A549 (cell line): ENCODE measurements at regions not wholly inside any gene's neighbourhood (a gene's known extent, or its start where the extent isn't known, plus 50 kb on each side); places are given as distances from the start of the nearest gene placed in this dataset.

ENCODE experiments used
- CBX2 ChIP-seq: fragments of 200-600 bp; sonication (generic); IDR thresholded peaks from 2 replicates; pipeline ENCODE4 v1.6.1; 2016; ENCODE audit warnings: low read depth, mild to moderate bottlenecking, borderline replicate concordance
- CHD4 ChIP-seq: fragments of 200-600 bp; sonication (generic); IDR thresholded peaks from 2 replicates; pipeline ENCODE4 v1.6.1; 2016; ENCODE audit warnings: antibody characterized with exemption, mild to moderate bottlenecking, borderline replicate concordance
- EP300 ChIP-seq, 2 experiments: fragments of >200 bp; sonication (Bioruptor Twin); formaldehyde crosslinking; IDR thresholded peaks; 2 replicates in 1 of 2; 3 replicates in 1 of 2; pipeline ENCODE4 v1.6.1; 2016 to 2017
- POLR2A ChIP-seq: IDR thresholded peaks from 2 replicates; pipeline ENCODE4 v1.6.1; 2012; ENCODE audit warnings: mild to moderate bottlenecking, low read length
- RAD21 ChIP-seq, 2 experiments: fragments of >200 bp in 1 of 2; sonication (Bioruptor Twin) in 1 of 2; formaldehyde crosslinking in 1 of 2; IDR thresholded peaks in 1 of 2; conservative IDR thresholded peaks in 1 of 2; 2 replicates in 1 of 2; 3 replicates in 1 of 2; pipeline ENCODE4 v1.6.1; 2012 to 2018; ENCODE audit warnings: inconsistent platforms in 1 of 2
- RCOR1 ChIP-seq: fragments of 150-350 bp; IDR thresholded peaks from 2 replicates; pipeline ENCODE4 v1.6.1; 2014; ENCODE audit warnings: antibody characterized with exemption, low read length, low read depth
- RFX5 ChIP-seq: fragments of 450-650 bp; IDR thresholded peaks from 2 replicates; pipeline ENCODE4 v1.7.1; 2014; ENCODE audit warnings: antibody characterized with exemption, mild to moderate bottlenecking, moderate library complexity
- TF ChIP-seq, protein P1 (sequence below): IDR thresholded peaks from 2 replicates; pipeline ENCODE4 v1.6.1; 2012
- TF ChIP-seq, protein P2 (sequence below): fragments of >200 bp; sonication (Bioruptor Twin); formaldehyde crosslinking; IDR thresholded peaks from 3 replicates; pipeline ENCODE4 v1.5.1; 2016

DNA sequence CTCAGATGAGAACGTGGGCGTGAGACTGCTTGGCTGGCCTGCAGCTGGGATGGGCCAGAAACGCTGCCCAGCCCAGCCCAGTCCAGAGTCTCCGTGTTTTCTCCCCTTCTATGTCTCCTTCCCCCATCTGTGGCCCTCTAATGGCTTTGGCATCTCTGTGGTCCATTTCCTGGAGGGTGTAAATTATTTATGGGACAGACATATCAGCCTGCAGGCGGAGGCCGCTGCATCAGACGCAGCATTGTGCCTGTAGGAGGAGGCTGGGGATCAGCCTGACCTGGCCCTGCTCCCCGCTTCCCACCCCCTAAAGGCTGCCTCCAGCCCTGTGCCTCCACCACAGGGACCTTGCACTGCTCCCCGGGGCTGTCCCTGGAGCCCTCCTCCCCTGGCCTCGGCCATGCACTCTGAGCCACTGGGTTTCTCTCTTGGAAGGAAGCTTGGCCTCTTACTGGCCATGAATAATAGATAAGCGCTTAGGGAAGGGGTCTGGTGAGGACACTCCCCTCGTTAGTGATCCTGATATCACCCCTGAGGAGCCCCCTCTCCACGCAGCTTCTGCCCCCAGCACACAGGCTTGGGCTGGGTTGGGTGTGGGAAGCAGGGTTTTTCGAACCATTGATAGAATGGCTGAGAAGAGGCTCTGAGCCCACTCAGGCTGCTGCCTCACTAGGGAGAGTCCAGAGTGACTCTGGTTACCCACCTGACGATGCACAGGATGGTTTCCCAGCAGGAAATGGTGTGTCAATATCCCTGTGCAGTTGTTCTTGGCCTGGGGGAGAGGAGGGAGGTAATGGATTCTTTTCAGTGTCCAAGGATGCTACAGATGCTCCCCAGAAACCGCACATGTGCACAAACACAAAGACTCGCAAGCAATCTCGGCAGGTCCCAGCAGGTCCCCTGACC, 185.5 kb downstream of the MYCN start:
- TF ChIP-seq EP300 (IDR thresholded peaks at IDR 0.05), result no peak
- TF ChIP-seq CBX2, result no peak
- no peak for TF ChIP-seq POLR2A
- TF ChIP-seq, protein P1, sequence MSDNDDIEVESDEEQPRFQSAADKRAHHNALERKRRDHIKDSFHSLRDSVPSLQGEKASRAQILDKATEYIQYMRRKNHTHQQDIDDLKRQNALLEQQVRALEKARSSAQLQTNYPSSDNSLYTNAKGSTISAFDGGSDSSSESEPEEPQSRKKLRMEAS, result no peak
- TF ChIP-seq RFX5, result no peak
- no peak for TF ChIP-seq CHD4
- TF ChIP-seq, protein P2, sequence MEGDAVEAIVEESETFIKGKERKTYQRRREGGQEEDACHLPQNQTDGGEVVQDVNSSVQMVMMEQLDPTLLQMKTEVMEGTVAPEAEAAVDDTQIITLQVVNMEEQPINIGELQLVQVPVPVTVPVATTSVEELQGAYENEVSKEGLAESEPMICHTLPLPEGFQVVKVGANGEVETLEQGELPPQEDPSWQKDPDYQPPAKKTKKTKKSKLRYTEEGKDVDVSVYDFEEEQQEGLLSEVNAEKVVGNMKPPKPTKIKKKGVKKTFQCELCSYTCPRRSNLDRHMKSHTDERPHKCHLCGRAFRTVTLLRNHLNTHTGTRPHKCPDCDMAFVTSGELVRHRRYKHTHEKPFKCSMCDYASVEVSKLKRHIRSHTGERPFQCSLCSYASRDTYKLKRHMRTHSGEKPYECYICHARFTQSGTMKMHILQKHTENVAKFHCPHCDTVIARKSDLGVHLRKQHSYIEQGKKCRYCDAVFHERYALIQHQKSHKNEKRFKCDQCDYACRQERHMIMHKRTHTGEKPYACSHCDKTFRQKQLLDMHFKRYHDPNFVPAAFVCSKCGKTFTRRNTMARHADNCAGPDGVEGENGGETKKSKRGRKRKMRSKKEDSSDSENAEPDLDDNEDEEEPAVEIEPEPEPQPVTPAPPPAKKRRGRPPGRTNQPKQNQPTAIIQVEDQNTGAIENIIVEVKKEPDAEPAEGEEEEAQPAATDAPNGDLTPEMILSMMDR, result no peak
- no peak for TF ChIP-seq RCOR1
- TF ChIP-seq RAD21 (conservative IDR thresholded peaks at IDR 0.05 in 1 of 2, IDR thresholded peaks at IDR 0.05 in 1 of 2), result no peak
